Embryonic facial prominence (tissue), 1 donor: ENCODE measurements at regions not wholly inside any gene's neighbourhood (a gene's known extent, or its start where the extent isn't known, plus 50 kb on each side); places are given as distances from the start of the nearest gene placed in this dataset.
"Not testable (repeated sequence)": the region's sequence is repeated elsewhere in the genome, so short reads cannot be mapped to it uniquely, and the experiment has no call there.

ENCODE experiments used
- DNase-seq: peaks from one replicate; pipeline ENCODE4 v3.0.0-alpha.2; 2016; ENCODE audit errors: extremely low spot score

- DNase-seq, result no peak
These were observed 60.7 kb upstream of the METRNL start for GRCh38 chr17:83018658-83019193.

- DNase-seq, result no peak
These were observed 60.0 kb upstream of the METRNL start for GRCh38 chr17:83019376-83019775.

- DNase-seq, result no peak
These were observed 55.0 kb upstream of the METRNL start for GRCh38 chr17:83024218-83024971.

GRCh38 chr17:83025636-83026280, 53.7 kb upstream of the METRNL start:
- no peak for DNase-seq

GRCh38 chr17:83026311-83026811, 53.0 kb upstream of the METRNL start:
- no peak for DNase-seq

- DNase-seq, result not testable (repeated sequence)
These were observed 52.5 kb upstream of the METRNL start for GRCh38 chr17:83026921-83027320.

- DNase-seq, result no peak
These were observed 50.6 kb upstream of the METRNL start for GRCh38 chr17:83028851-83029250.

- no peak for DNase-seq
These were observed 49.8 kb upstream of the METRNL start for GRCh38 chr17:83029571-83029970.
